ENCODE measurements at regions not wholly inside any gene's neighbourhood (a gene's known extent, or its start where the extent isn't known, plus 50 kb on each side); places are given as distances from the start of the nearest gene placed in this dataset.

DNA sequence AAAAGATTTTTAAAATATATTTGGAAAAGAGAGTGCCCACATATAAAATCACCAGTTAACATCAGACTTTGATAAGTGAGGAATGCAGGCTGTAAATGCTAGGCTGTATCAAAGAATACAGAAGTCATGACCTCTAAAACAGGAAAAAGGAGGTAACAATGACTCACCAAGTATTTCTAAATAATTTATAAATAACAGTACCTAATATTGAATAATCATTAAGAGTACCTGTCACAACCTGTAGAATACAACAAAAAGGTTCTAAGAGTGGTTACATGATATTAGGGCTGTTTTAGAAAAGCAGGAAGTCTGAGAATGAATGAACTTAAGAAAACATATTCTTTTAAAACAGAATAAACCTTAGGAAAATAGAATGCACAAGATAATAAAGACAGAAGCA, 173.1 kb upstream of the CST7 start:
- Histone ChIP-seq H3K4me2 (ENCODE audit: insufficient read depth, low read length) (no peak overlapping the region), H3K79me2 (ENCODE audit: control insufficient read depth, insufficient read depth, low read length) (no peaks in the 10 kb centered on the region), H3K9ac (ENCODE audit: insufficient read depth in 1 of 2, low read depth in 2 of 2, low read length in 2 of 2) (no peak overlapping the region), H2AFZ (ENCODE audit: low read depth, low read length) (no peak overlapping the region), H3K9me3 (replicated peaks; ENCODE audit: control insufficient read depth, insufficient read depth, low read depth, low read length) (no peaks in the 10 kb centered on the region), H3K27me3 (ENCODE audit: control insufficient read depth in 2 of 2, insufficient read depth in 2 of 2, low read length in 2 of 2) (peaks cover 0 to 3% of the 10 kb centered on the region in 2 experiments; a peak in 1 of 5 replicates), H3K9me1 (ENCODE audit: control insufficient read depth, insufficient read depth, low read length) (no peaks in the 10 kb centered on the region), H3K36me3 (ENCODE audit: control insufficient read depth, insufficient read depth, low read length) (no peaks in the 10 kb centered on the region), H4K20me1 (replicated peaks; ENCODE audit: control insufficient read depth, insufficient read depth, low read length) (no peaks in the 10 kb centered on the region), H3K4me1 (replicated peaks in 1 of 2; ENCODE audit: control insufficient read depth in 2 of 2, insufficient read depth in 2 of 2, low read length in 2 of 2) (no peaks in the 10 kb centered on the region), H3K4me3 (no peak overlapping the region), H3K27ac (ENCODE audit: extremely low read depth, low read depth, low read length) (no peak overlapping the region)
- ATAC-seq: no peak
- in situ Hi-C loops (cut with MboI) (no loop called here), intact Hi-C loops (cut with micrococcal nuclease) (no loop called here)
- ChIA-PET POLR2A (no interaction called here), CTCF (ENCODE audit: low intra/inter-chr PET ratio) (no interaction called here)
- no peak for FAIRE-seq
- BruUV-seq (replicated peaks): no TSS peak
- DNase-seq (ENCODE audit: extremely low read depth in 1 of 4, low spot score in 3 of 4): no peak
- TF ChIP-seq ZNF282 (CRISPR knock-in tag; IDR thresholded peaks at IDR 0.05) (no peak), STAG1 (CRISPR knock-in tag; IDR thresholded peaks at IDR 0.05; ENCODE audit: borderline replicate concordance) (no peak), SAFB (IDR thresholded peaks at IDR 0.05; ENCODE audit: borderline replicate concordance, low read depth, low read length) (no peak), GATA2 (CRISPR knock-in tag; IDR thresholded peaks at IDR 0.05) (no peak), TBP (optimal IDR thresholded peaks at IDR 0.05; ENCODE audit: low read depth, low read length) (no peak), TAL1 (IDR thresholded peaks at IDR 0.05) (no peak), ZNF507 (tag; conservative IDR thresholded peaks at IDR 0.05) (no peak), NR2F6 (CRISPR knock-in tag; IDR thresholded peaks at IDR 0.05) (no peak), CEBPG (CRISPR knock-in tag; IDR thresholded peaks at IDR 0.05) (no peak), CEBPG (tag; conservative IDR thresholded peaks at IDR 0.05 in 1 of 2, IDR thresholded peaks at IDR 0.05 in 1 of 2) (no peak), ILF3 (IDR thresholded peaks at IDR 0.05; ENCODE audit: borderline replicate concordance) (no peak), PML (IDR thresholded peaks at IDR 0.05; ENCODE audit: low read length) (no peak)
- TF ChIP-seq, protein P1, sequence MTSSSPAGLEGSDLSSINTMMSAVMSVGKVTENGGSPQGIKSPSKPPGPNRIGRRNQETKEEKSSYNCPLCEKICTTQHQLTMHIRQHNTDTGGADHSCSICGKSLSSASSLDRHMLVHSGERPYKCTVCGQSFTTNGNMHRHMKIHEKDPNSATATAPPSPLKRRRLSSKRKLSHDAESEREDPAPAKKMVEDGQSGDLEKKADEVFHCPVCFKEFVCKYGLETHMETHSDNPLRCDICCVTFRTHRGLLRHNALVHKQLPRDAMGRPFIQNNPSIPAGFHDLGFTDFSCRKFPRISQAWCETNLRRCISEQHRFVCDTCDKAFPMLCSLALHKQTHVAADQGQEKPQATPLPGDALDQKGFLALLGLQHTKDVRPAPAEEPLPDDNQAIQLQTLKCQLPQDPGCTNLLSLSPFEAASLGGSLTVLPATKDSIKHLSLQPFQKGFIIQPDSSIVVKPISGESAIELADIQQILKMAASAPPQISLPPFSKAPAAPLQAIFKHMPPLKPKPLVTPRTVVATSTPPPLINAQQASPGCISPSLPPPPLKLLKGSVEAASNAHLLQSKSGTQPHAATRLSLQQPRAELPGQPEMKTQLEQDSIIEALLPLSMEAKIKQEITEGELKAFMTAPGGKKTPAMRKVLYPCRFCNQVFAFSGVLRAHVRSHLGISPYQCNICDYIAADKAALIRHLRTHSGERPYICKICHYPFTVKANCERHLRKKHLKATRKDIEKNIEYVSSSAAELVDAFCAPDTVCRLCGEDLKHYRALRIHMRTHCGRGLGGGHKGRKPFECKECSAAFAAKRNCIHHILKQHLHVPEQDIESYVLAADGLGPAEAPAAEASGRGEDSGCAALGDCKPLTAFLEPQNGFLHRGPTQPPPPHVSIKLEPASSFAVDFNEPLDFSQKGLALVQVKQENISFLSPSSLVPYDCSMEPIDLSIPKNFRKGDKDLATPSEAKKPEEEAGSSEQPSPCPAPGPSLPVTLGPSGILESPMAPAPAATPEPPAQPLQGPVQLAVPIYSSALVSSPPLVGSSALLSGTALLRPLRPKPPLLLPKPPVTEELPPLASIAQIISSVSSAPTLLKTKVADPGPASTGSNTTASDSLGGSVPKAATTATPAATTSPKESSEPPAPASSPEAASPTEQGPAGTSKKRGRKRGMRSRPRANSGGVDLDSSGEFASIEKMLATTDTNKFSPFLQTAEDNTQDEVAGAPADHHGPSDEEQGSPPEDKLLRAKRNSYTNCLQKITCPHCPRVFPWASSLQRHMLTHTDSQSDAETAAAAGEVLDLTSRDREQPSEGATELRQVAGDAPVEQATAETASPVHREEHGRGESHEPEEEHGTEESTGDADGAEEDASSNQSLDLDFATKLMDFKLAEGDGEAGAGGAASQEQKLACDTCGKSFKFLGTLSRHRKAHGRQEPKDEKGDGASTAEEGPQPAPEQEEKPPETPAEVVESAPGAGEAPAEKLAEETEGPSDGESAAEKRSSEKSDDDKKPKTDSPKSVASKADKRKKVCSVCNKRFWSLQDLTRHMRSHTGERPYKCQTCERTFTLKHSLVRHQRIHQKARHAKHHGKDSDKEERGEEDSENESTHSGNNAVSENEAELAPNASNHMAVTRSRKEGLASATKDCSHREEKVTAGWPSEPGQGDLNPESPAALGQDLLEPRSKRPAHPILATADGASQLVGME (CRISPR knock-in tag; IDR thresholded peaks at IDR 0.05): no peak
- TF ChIP-seq, protein P2, sequence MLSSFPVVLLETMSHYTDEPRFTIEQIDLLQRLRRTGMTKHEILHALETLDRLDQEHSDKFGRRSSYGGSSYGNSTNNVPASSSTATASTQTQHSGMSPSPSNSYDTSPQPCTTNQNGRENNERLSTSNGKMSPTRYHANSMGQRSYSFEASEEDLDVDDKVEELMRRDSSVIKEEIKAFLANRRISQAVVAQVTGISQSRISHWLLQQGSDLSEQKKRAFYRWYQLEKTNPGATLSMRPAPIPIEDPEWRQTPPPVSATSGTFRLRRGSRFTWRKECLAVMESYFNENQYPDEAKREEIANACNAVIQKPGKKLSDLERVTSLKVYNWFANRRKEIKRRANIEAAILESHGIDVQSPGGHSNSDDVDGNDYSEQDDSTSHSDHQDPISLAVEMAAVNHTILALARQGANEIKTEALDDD (IDR thresholded peaks at IDR 0.05): no peak
- TF ChIP-seq, protein P3, sequence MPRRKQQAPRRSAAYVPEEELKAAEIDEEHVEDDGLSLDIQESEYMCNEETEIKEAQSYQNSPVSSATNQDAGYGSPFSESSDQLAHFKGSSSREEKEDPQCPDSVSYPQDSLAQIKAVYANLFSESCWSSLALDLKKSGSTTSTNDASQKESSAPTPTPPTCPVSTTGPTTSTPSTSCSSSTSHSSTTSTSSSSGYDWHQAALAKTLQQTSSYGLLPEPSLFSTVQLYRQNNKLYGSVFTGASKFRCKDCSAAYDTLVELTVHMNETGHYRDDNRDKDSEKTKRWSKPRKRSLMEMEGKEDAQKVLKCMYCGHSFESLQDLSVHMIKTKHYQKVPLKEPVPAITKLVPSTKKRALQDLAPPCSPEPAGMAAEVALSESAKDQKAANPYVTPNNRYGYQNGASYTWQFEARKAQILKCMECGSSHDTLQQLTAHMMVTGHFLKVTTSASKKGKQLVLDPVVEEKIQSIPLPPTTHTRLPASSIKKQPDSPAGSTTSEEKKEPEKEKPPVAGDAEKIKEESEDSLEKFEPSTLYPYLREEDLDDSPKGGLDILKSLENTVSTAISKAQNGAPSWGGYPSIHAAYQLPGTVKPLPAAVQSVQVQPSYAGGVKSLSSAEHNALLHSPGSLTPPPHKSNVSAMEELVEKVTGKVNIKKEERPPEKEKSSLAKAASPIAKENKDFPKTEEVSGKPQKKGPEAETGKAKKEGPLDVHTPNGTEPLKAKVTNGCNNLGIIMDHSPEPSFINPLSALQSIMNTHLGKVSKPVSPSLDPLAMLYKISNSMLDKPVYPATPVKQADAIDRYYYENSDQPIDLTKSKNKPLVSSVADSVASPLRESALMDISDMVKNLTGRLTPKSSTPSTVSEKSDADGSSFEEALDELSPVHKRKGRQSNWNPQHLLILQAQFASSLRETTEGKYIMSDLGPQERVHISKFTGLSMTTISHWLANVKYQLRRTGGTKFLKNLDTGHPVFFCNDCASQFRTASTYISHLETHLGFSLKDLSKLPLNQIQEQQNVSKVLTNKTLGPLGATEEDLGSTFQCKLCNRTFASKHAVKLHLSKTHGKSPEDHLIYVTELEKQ (CRISPR knock-in tag; IDR thresholded peaks at IDR 0.05): no peak
